ENCODE measurements at regions not wholly inside any gene's neighbourhood (a gene's known extent, or its start where the extent isn't known, plus 50 kb on each side); places are given as distances from the start of the nearest gene placed in this dataset.

GRCh38 chr2:137729305-137729704, 235.0 kb upstream of the HNMT start:
- FAIRE-seq, result no peak
- DNase-seq (ENCODE audit: low spot score), result no peak

DNA sequence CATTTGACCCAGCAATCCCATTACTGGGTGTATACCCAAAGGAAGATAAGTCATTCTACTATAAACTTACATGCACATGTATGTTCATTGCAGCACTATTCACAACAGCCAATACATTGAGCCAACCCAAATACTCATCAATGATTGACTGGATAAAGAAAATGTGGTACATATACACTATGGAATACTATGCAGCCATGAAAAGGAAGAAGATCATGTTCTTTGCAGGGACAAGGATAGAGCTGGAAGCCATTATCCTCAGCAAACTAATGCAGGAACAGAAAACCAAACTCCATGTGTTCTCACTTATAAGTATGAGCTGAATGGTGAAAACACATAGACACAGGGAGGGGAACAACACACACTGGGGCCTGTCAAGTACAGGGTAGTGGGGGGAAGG, 226.7 kb upstream of the HNMT start:
- no peak for FAIRE-seq

DNA sequence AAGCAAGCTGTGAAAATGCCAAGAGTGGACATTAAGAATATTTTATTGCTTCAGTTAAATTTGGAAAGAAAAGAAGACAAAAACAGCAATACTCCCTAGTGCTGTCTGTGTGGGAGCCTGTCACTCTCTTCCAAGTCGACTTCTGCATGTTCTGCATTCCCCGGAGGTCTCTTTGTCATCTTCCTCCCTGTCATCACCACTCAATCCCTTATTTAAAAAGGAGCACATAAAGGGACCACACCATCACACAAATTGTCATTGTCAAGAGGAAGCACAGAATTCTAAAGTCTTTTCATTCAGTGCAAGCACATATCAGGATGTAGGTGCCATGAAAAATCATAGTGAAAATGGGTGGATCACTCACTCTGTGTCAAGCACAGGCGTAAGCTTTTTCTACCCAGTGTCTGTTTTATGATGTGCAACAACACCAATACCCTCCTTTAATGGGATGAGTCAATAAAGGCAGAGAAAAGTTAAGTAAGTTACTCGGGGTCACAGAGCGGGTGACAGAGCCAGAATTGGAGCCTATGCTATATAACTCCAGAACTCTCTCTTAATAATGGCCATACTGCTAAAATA, 222.4 kb upstream of the HNMT start:
- FAIRE-seq, result no peak
- no peak for DNase-seq (ENCODE audit: low spot score)

More for the DNA sequence above, 226.7 kb upstream of the HNMT start:
- DNase-seq (ENCODE audit: low spot score), result no peak

GRCh38 chr2:137747509-137747908, 216.8 kb upstream of the HNMT start:
- DNase-seq (ENCODE audit: low spot score), result no peak
- no peak for FAIRE-seq

DNA sequence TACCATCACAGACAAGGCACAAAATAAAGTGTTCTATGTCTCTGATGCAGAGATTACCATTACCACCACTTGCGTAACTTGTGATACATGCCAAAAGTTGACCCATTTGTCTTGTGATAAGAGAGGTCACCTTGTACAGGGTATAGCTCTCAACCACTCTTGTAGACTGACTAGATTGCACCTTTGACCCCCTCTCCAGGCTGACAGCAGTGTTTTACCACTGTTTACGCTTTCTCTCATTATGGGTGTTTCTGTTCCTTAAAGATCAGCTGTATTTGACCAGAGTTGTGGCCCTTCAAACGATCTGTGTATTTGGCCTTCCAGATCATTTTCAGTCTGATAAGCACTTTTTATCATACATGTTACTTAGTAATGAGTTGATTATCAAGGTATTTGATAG, 215.7 kb upstream of the HNMT start:
- FAIRE-seq, result no peak
- no peak for DNase-seq (ENCODE audit: low spot score)

GRCh38 chr2:137764646-137765045, 199.6 kb upstream of the HNMT start:
- FAIRE-seq (no peak), DNase-seq (ENCODE audit: low spot score) (no peak)

DNA sequence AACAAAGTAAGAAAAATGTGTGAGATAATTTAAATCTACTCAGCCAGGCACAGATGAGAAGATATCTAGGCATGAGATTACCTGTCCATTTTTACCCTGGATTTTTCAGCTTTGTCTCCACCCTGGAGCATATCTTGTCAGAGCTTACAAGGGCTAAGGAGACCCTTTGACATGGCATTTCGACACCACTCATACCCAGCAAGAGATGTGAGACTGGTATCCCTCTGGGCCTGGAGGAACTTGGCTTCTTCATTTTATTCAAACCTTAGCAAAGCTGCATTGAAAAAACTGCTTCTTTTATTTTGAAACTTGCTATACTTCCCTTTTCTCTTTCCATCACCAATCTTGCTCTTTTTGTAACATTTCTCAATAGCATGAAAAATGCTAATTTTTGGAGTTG, 194.9 kb upstream of the HNMT start:
- FAIRE-seq (no peak), DNase-seq (ENCODE audit: low spot score) (no peak)

DNA sequence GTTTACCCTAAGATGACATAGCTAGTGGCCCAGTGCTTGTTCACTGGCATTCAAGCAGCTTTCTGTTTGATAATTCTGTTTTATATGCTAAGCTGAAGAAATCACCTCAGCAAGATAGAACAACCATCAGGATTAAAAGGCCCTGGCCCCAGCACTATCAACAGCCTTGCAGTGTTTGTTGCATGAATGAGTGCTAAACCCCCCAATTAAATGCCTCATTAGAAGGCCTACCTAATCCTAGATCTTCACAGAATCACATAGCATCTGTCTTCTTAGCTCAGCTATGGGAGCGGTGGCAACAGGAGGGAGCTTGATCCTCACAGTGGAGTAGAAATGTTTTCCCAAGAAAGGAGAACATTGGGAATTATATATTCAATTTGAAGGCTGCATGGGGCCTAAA, 194.1 kb upstream of the HNMT start:
- DNase-seq (ENCODE audit: low spot score) (no peak), FAIRE-seq (no peak)

GRCh38 chr2:137771064-137771463, 193.2 kb upstream of the HNMT start:
- no peak for DNase-seq (ENCODE audit: low spot score)
- no peak for FAIRE-seq

DNA sequence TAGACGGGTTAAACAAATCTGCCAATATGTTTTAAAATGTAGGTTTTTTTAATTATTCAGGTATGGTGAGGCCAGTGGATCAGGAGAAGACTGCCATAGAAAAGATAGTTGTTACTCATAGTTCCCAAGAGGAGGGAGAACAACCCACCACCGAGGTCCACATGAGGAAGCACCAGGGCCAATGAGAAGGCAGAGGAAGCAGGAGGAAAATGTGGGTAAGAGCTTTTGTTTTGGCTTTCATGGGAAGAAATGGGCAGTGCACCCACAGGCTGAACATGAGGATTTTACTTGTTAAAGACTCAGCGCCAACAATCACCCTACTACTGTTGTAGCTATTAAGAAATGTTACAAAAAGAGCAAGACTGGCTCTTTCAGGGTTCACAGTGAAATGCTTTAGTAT, 191.8 kb upstream of the HNMT start:
- FAIRE-seq (no peak), DNase-seq (ENCODE audit: low spot score) (no peak)

GRCh38 chr2:137775529-137775928, 188.7 kb upstream of the HNMT start:
- FAIRE-seq, result no peak

GRCh38 chr2:137776697-137777096, 187.6 kb upstream of the HNMT start:
- no peak for FAIRE-seq
- no peak for DNase-seq (ENCODE audit: low spot score)

More at GRCh38 chr2:137775529-137775928, 188.7 kb upstream of the HNMT start:
- DNase-seq (ENCODE audit: low spot score), result no peak

DNA sequence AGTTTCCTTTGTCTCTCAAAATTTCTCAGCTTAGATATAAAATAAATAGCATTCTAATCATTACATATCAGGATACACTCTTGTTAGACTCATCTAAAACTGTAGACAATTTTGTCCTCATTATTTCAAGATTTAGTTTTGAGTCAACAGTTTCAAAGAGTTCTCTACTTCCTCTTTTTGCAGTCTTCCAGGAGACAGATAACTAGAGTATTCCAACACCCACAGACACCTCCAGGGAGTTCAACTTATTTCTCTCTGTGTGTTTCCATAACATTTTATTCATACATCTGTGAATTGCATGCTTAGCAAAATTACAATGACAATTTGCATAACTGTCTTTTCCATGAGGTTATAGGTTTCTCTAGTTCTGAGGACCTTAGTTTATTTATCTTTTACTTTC, 166.6 kb upstream of the HNMT start:
- DNase-seq (ENCODE audit: low spot score) (no peak), FAIRE-seq (no peak)

- FAIRE-seq (no peak), DNase-seq (ENCODE audit: low spot score) (no peak)
These were observed 164.7 kb upstream of the HNMT start for GRCh38 chr2:137799600-137799999.

DNA sequence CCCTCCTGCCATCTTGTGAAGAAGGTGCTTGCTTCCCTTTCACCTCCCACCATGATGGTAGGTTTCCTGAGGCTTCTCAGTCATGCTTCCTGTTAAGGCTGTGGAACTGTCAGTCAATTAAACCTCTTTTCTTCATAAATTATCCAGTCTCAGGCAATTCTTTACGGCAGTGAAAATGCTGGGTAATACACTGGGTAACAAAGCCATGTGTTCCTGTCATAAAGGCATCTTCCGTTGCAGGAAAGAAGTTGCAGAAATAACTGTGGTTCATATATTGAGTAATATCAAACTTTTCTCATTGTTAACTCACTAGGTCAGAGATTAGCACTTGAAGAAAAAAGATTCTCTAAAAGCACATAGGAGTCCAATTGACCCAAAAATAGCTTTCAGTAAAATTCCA, 163.9 kb upstream of the HNMT start:
- FAIRE-seq (no peak), DNase-seq (ENCODE audit: low spot score) (no peak)

DNA sequence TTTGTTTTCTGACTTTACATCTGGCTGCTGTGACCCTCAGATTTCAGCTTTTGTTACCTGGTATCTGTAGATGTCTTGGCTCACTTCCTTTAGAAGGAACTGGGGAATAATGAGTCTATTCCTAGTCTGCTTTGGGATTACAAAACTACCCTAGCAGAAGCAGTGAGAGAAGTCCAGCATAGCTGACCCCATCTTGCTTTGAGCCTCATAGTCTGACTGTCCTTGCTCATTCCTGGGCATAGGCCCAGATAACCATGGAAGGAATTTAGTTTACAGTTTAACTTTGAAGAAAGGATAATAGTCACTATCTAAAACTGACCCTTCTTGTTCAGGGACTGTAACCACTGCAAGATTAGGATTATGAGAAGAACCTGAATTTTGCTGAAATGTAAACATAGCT, 163.0 kb upstream of the HNMT start:
- FAIRE-seq (no peak), DNase-seq (ENCODE audit: low spot score) (no peak)

GRCh38 chr2:137802038-137802437, 162.2 kb upstream of the HNMT start:
- no peak for FAIRE-seq
- no peak for DNase-seq (ENCODE audit: low spot score)

- FAIRE-seq, result no peak
- no peak for DNase-seq (ENCODE audit: low spot score)
These were observed 158.0 kb upstream of the HNMT start for GRCh38 chr2:137806068-137806805.

- DNase-seq (ENCODE audit: low spot score) (no peak), FAIRE-seq (no peak)
These were observed 155.0 kb upstream of the HNMT start for GRCh38 chr2:137809252-137809651.

- FAIRE-seq (no peak), DNase-seq (ENCODE audit: low spot score) (no peak)
These were observed 154.4 kb upstream of the HNMT start for GRCh38 chr2:137809837-137810236.

- DNase-seq (ENCODE audit: low spot score) (no peak), FAIRE-seq (no peak)
These were observed 151.8 kb upstream of the HNMT start for GRCh38 chr2:137812517-137812916.

GRCh38 chr2:137813176-137813575, 151.1 kb upstream of the HNMT start:
- FAIRE-seq (no peak), DNase-seq (ENCODE audit: low spot score) (no peak)

DNA sequence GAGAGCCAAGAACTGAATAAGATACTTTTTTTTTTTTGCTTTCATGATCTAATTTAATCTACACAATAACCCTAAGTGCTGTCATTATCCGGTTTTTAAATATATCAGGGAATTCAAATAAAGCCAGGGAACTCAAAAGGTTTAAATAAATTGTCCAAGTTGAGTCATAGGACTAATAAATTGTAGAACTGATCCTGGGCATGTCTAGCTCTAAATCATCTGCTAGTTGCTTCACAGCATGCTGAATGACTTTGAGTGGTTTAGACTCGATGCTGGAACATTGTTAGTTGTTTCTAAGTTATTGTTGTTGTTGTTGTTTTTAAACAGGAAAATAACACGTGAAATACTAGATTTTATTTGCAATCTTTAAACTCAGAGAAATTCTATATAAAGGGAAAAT, 147.2 kb upstream of the HNMT start:
- DNase-seq (ENCODE audit: low spot score) (no peak), FAIRE-seq (no peak)
